DOHH2 (cell line): ENCODE measurements at regions not wholly inside any gene's neighbourhood (a gene's known extent, or its start where the extent isn't known, plus 50 kb on each side); places are given as distances from the start of the nearest gene placed in this dataset.

ENCODE experiments used
- H3F3A ChIP-seq: fragments of 200-600 bp; sonication (generic), shearing (Covaris generic); 2 replicates; pipeline ENCODE4 v1.6.0; 2016; ENCODE audit warnings: antibody characterized with exemption, mild to moderate bottlenecking; ENCODE audit not compliant: control insufficient read depth, insufficient read depth
- H3K27ac ChIP-seq: fragments of 200-600 bp; sonication (generic); 2 replicates; pipeline ENCODE4 v1.5.1; 2014; ENCODE audit warnings: low read depth, mild to moderate bottlenecking, low read length, moderate library complexity
- H3K27me3 ChIP-seq: fragments of 200-600 bp; sonication (generic); 2 replicates; pipeline ENCODE4 v1.6.1; 2014; ENCODE audit warnings: mild to moderate bottlenecking, low read length, mixed read lengths; ENCODE audit not compliant: control insufficient read depth
- H3K36me3 ChIP-seq: fragments of 200-600 bp; sonication (generic); 2 replicates; pipeline ENCODE4 v1.6.1; 2014; ENCODE audit warnings: mild to moderate bottlenecking, low read length, moderate library complexity, mixed read lengths; ENCODE audit not compliant: control insufficient read depth
- H3K4me1 ChIP-seq: fragments of 200-600 bp; sonication (generic); 2 replicates; pipeline ENCODE4 v1.6.1; 2014; ENCODE audit warnings: mild to moderate bottlenecking, low read length, mixed read lengths; ENCODE audit not compliant: control insufficient read depth
- H3K4me2 ChIP-seq: fragments of 200-600 bp; sonication (generic); 2 replicates; pipeline ENCODE4 v1.6.0; 2014; ENCODE audit warnings: mild to moderate bottlenecking, low read length, moderate library complexity
- H3K4me3 ChIP-seq: fragments of 200-600 bp; sonication (generic); 2 replicates; pipeline ENCODE4 v1.5.1; 2014; ENCODE audit warnings: mild to moderate bottlenecking, low read length, mixed read lengths
- H3K79me2 ChIP-seq: fragments of 200-600 bp; sonication (generic); 2 replicates; pipeline ENCODE4 v1.6.1; 2014; ENCODE audit warnings: mild to moderate bottlenecking, low read length, mixed read lengths; ENCODE audit not compliant: control insufficient read depth
- H3K9me2 ChIP-seq: fragments of 200-600 bp; sonication (generic); replicated peaks from 2 replicates; pipeline ENCODE4 v1.6.1; 2014; ENCODE audit warnings: mild to moderate bottlenecking, low read length, mixed read lengths; ENCODE audit not compliant: control insufficient read depth
- H3K9me3 ChIP-seq: fragments of 200-600 bp; sonication (generic); 2 replicates; pipeline ENCODE4 v1.6.1; 2014; ENCODE audit warnings: antibody characterized with exemption, low read length, mixed read lengths; ENCODE audit not compliant: control insufficient read depth, insufficient read depth
- H4K20me1 ChIP-seq: fragments of 200-600 bp; sonication (generic); 2 replicates; pipeline ENCODE4 v1.6.0; 2014; ENCODE audit warnings: low read depth, mild to moderate bottlenecking, antibody characterized with exemption, low read length, moderate library complexity; ENCODE audit not compliant: control insufficient read depth, insufficient read depth
- CTCF ChIP-seq: fragments of 200-600 bp; sonication (generic); IDR thresholded peaks from one replicate; pipeline ENCODE4 v1.5.1; 2014; ENCODE audit warnings: antibody characterized with exemption, mild to moderate bottlenecking, low read depth, low read length; ENCODE audit not compliant: poor library complexity, severe bottlenecking
- EZH2phosphoT487 ChIP-seq: fragments of 200-600 bp; sonication (generic); IDR thresholded peaks from 2 replicates; pipeline ENCODE4 v1.6.1; 2017; ENCODE audit warnings: borderline replicate concordance, mild to moderate bottlenecking, antibody characterized with exemption, low read length, moderate library complexity, mixed read lengths

- no peaks in the 10 kb centered on the region for H3K79me2 ChIP-seq
- no peaks in the 10 kb centered on the region for H3K36me3 ChIP-seq
- no peaks in the 10 kb centered on the region for H3F3A ChIP-seq
- H3K27ac ChIP-seq = no peak overlapping the region
- no peaks in the 10 kb centered on the region for H3K27me3 ChIP-seq
- H3K9me3 ChIP-seq = no peaks in the 10 kb centered on the region; the same call in 1 of the 2 replicates
- no peak overlapping the region for H3K4me3 ChIP-seq
- H3K4me1 ChIP-seq = no peaks in the 10 kb centered on the region
- no peaks in the 10 kb centered on the region for H3K9me2 ChIP-seq
- no peaks in the 10 kb centered on the region for H4K20me1 ChIP-seq
- no peak overlapping the region for H3K4me2 ChIP-seq
- TF ChIP-seq CTCF = no peak
- TF ChIP-seq EZH2phosphoT487 = no peak
Measured at GRCh38 chr21:22138297-22139016, 1140.2 kb downstream of the NCAM2 start.

GRCh38 chr21:22145545-22145944 lies 1147.3 kb downstream of the NCAM2 start:
- Histone ChIP-seq H3K27ac (no peak overlapping the region), H3F3A (no peaks in the 10 kb centered on the region), H3K79me2 (no peaks in the 10 kb centered on the region), H3K4me3 (no peak overlapping the region), H4K20me1 (no peaks in the 10 kb centered on the region), H3K27me3 (no peaks in the 10 kb centered on the region), H3K4me1 (no peaks in the 10 kb centered on the region), H3K9me2 (no peaks in the 10 kb centered on the region), H3K9me3 (no peaks in the 10 kb centered on the region; the same call in 1 of the 2 replicates), H3K4me2 (no peak overlapping the region), H3K36me3 (no peaks in the 10 kb centered on the region)
- TF ChIP-seq EZH2phosphoT487 (no peak), CTCF (no peak)

GRCh38 chr21:22154579-22155274 lies 1156.5 kb downstream of the NCAM2 start:
- Histone ChIP-seq H4K20me1 (no peaks in the 10 kb centered on the region), H3K36me3 (no peaks in the 10 kb centered on the region), H3K27me3 (no peaks in the 10 kb centered on the region), H3K9me3 (peaks cover 12% of the 10 kb centered on the region; the same call in 1 of the 2 replicates), H3K4me2 (no peak overlapping the region), H3K4me1 (no peaks in the 10 kb centered on the region), H3K27ac (no peak overlapping the region), H3F3A (no peaks in the 10 kb centered on the region), H3K9me2 (no peaks in the 10 kb centered on the region), H3K79me2 (no peaks in the 10 kb centered on the region), H3K4me3 (no peak overlapping the region)
- TF ChIP-seq EZH2phosphoT487 = no peak

GRCh38 chr21:22164912-22165311 lies 1166.7 kb downstream of the NCAM2 start:
- Histone ChIP-seq H3K36me3 (no peaks in the 10 kb centered on the region), H3K9me2 (no peaks in the 10 kb centered on the region), H3F3A (no peaks in the 10 kb centered on the region), H3K4me1 (no peaks in the 10 kb centered on the region), H3K27me3 (no peaks in the 10 kb centered on the region), H3K79me2 (no peaks in the 10 kb centered on the region), H3K27ac (no peak overlapping the region), H4K20me1 (no peaks in the 10 kb centered on the region), H3K9me3 (no peaks in the 10 kb centered on the region; the same call in 1 of the 2 replicates), H3K4me2 (no peak overlapping the region), H3K4me3 (no peak overlapping the region)
- TF ChIP-seq EZH2phosphoT487 = no peak
- TF ChIP-seq CTCF = no peak
